GM18505 (cell line): ENCODE measurements at regions not wholly inside any gene's neighbourhood (a gene's known extent, or its start where the extent isn't known, plus 50 kb on each side); places are given as distances from the start of the nearest gene placed in this dataset.

Experiments
- ATAC-seq: cut with Tn5 transposase; IDR thresholded peaks from one replicate; pipeline ENCODE4 v1.9.1; 2021; ENCODE audit not compliant: unreplicated experiment
- POLR2A ChIP-seq: IDR thresholded peaks from 4 replicates; pipeline ENCODE4 v1.6.1; 2011; ENCODE audit warnings: borderline replicate concordance; ENCODE audit not compliant: insufficient read depth, insufficient read length; ENCODE audit errors: extremely low read depth

DNA sequence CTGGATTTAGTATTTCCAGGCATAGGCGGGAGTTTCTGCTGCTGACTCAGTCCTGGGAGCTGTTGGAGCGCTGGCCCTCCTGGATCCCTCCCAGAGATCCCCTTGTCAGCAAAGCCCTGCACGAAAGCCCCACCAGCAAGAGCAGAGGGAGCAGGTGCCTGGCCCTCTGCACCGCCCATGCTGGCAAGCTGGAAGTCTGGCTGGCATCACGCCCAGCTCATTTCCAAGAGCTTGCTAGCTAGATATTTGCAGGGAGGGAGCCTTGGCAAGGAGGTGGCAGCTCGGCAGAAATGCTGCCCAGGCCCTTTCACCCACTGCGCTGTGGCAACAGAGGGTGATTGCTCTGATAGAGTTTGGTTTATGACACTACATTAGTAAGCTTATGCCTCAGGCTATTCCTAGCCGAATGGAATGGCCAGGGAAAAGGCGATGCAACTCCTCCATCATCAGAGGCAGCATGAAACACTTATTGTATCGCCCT lies 193.9 kb downstream of the EMP1 start:
- ATAC-seq, result no peak
- no peak for TF ChIP-seq POLR2A

DNA sequence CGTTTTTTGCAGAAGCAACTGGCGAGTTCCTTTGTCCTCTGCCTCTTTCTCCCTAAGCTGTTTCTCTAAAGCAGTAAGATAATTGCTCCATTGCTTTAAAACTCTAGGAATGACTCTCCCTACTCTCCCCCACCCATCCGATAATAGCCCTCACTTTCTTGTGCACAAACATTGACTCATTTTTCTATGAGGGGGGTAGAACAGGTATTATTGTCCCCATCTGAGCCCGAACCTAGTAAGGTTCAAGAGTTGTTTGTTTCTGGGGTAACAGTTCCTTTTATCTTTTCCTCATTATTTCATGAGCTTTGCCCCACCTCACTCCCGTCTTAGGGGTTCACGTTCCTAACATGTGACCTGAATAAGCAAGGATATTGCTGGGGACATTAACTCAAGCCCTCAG lies 190.6 kb downstream of the EMP1 start:
- no peak for ATAC-seq
- no peak for TF ChIP-seq POLR2A

DNA sequence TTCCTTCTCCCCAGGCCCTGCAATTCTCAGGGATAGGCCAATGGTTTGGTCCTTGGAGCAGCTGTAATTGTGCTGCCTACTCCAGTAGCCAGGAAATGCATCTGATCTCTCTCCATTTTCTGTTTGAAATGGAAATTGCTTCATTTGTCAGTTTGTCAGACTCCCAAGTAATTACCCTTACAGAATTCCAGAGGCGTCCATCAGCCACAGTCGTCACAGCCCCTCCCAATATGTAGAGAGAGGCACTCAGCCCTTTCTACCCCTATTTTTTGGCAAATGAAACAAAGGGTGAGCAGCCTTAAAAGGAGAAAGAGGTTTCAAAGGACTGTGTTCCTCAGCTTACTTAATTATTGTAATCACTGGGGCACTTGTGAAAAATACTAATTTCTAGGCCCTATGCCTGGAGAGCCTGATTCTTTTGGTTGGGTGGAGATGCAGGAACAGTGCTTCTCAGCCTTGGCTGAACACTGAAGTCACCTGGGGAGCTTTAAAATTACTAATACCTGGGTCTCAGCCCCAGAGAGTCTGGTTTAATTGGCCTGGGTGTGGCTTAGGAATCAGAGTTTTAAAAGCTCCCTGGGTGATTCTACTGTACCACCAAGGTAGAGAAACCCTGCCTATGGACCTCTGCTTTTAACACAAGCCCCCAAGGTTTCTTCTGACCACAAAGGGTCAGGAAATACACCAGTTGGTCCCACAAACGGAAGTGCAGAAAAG lies 190.0 kb downstream of the EMP1 start:
- no peak for TF ChIP-seq POLR2A
- no peak for ATAC-seq

DNA sequence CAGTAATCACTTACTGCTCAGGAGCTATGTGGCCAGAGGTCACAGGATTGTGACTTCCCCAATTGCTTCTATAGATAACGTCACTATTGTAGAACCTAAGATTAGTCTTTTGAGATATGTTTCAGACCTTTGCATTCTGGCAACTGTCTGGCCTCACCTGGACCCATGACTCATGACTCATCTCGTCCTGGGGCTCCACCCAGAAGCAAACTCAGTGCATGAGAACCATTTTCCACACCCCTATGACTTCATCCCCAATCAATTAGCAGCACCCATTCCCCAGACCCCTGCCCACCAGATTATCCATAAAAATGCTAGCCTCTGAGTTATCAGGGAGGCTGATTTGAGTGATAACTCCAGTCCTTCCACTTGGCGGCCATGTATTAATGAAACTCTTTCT lies 186.9 kb downstream of the EMP1 start:
- ATAC-seq, result no peak

DNA sequence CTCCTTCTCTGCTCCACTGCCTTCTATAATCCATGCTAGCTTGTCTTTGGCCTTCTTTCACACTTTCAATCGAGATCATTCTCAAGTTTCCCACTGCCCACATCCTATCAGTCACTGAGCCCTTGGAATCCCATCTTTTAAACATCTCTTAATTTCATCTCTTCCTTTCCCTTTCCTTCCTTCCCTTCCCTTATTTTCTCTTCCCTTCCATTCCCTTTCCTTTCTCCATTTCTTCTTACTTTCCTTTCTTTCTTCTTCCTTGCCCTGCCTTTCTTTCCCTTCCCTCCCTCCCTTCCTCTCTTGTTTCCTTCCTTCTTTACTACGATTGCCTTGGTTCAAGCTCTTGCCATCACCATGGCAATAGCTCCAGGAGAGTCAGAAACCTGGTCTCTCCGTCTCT lies 183.8 kb downstream of the EMP1 start:
- TF ChIP-seq POLR2A, result no peak
- no peak for ATAC-seq

More for the DNA sequence above, 186.9 kb downstream of the EMP1 start:
- TF ChIP-seq POLR2A, result no peak

GRCh38 chr12:13379531-13380188 lies 183.1 kb downstream of the EMP1 start:
- no peak for ATAC-seq
- no peak for TF ChIP-seq POLR2A

DNA sequence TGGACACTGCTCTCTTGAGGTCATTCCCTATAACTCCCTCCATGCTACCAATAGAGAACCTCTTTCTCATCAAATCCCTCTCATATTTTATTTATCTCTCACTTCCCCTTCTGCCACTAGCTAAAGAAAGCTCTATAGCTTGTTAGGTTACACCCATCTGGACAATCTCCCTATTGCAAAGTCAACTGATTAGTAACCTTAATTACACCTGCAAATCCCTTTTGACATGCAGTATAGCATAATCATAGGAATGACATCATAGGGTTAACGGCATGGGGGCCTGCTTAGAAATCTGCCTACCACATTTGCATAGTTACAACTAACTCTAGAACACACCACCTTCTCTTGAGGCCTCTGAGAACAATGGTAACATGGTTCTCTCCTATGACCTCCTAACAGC lies 181.2 kb downstream of the EMP1 start:
- no peak for ATAC-seq
- TF ChIP-seq POLR2A, result no peak

DNA sequence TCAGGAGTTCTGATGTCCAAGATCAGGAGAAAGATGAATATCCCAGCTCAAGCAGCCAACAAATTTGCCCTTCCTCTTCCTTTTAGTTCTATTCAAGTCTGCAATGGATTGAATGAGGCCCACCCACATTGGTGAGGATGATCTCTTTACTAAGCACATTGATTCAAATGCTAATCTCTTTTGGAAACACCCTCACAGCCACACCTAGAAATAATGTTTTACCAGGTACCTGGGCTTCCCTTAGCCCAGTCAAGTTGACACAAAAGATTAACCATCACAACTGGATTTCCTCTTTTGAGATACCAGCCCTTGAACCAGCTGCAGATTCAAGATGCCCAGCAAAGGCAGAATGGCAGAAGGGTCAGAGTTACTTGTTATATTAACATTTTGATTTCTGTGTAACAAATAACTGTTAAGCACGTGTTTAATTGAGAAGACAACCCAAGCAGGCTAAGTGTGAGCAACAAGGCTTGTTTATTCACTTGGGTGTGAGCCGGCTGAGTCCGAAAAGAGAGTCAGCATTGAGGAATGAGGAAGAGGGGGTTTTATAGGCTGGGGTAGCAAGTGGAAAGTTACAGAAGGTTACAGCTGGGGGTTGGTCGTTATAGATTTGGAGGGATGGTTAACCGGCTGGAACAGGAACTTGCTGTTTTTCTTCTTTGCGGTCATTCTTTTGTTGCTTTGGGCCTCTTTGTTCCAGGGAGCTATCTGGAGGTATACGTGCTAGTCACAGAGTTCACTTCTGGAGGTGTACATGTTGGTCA lies 180.3 kb downstream of the EMP1 start:
- ATAC-seq, result no peak
- no peak for TF ChIP-seq POLR2A

DNA sequence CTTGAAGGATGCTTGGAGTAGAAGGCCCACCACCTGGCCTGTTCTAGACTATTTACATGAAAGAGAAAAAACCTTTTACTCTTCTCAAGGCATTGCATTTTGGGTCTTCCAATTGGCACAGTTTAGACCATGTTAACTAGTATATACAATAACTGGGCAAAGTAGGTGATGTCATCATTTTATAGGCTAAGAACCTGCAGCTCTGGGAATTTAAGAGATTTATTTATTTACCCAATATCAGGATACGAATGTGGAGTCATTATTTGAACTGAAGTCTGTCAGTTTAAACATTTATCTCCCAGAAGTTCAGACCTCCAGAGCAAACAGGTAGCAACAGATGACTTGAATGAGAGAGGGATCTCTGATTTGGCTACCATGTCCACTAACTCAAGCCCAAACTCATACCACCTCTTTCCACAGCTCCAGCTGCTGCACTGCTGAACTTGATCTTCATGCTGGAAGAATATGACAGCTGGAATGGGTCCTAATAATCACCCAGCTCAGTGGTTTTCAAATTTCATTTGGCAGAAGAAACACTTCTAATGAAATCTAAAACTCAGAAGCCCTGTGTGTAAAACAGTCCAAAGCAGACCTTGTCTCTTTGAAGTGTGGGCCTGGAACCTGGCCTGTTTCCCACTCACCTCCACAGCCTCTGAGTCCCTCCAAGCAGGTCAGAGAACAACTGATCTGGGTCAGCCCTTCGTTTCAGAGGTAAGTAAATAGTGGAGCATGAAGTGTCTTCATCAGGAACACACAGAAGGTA lies 179.2 kb downstream of the EMP1 start:
- no peak for ATAC-seq
- no peak for TF ChIP-seq POLR2A

DNA sequence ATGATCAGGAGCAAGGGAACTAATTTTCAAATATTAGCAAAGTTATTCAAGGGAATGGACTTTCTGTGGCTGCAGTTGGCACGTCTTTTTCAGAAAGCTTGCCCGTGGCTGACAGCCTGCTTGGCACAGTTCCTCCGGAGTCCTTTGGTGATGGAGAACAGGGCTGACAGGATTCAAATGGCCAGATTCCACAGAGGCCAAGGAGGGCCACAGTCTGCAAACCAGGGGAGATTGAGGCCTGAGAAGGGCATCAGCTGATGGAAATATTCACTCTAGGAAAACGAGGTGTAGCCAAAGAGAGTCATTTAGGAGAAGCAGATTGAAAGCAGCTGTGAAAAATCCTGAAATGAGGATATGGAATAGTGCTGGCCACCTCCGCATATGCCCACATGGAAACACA lies 178.3 kb downstream of the EMP1 start:
- TF ChIP-seq POLR2A, result no peak
- no peak for ATAC-seq

- TF ChIP-seq POLR2A, result no peak
- no peak for ATAC-seq
Measured at GRCh38 chr12:13373803-13374202, 177.3 kb downstream of the EMP1 start.

DNA sequence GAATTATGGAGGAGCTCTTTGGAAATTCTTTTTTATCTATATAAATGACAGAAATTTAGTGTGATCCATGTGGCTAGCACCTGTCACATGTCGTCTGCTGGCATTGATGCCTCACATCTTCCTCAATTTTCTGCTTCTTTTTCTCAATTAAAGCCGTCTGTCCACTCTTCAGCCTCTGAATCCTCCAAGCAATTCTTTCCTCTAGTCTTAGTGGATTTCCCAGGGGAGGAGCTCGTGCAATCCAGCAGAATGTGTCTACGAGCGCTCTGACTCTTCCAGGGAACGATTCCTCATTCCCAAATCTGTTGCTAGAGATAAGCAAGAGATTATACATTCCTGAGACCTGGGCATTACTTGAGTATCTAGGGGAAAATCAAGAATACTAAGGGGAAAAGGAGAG lies 176.6 kb downstream of the EMP1 start:
- no peak for ATAC-seq
- TF ChIP-seq POLR2A, result no peak

DNA sequence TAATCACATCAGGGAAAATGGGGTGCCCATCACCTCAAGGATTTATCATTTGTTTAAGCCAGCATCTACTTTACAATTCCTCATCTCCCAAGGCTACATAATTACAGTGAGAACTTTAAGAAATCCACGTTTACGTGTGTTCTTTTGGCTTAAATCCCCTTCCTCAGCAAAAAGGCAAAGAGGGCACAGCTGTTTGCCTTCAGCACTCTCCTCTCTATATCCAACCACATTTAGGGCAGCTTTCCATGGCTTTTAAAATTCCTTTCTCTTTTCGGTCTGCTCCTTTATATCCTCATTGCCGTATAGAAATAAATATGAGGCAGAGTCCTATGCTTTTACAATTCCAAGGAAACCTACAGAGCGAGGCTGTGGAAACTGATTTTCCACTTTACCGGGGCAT lies 175.9 kb downstream of the EMP1 start:
- no peak for ATAC-seq
- no peak for TF ChIP-seq POLR2A
